ENCODE measurements at regions not wholly inside any gene's neighbourhood (a gene's known extent, or its start where the extent isn't known, plus 50 kb on each side); places are given as distances from the start of the nearest gene placed in this dataset.
"Not testable (repeated sequence)": the region's sequence is repeated elsewhere in the genome, so short reads cannot be mapped to it uniquely, and the experiment has no call there.

- Histone ChIP-seq H3K4me3 (no peak overlapping the region), H3K4me1 (no peaks in the 10 kb centered on the region), H3K27me3 (no peaks in the 10 kb centered on the region), H3K36me3 (replicated peaks in 1 of 2; ENCODE audit: insufficient read depth in 1 of 2, low read depth in 2 of 2) (no peaks in the 10 kb centered on the region), H3K9me3 (no peaks in the 10 kb centered on the region), H3K27ac (no peak overlapping the region)
- TF ChIP-seq POLR2A (IDR thresholded peaks at IDR 0.05): no peak
- TF ChIP-seq CTCF (IDR thresholded peaks at IDR 0.05): no peak
- WGBS, 2 donors: 79% methylated on average over 1 of the region's 1 CpG
- no peak for ATAC-seq
- intact Hi-C loops (cut with DNase I): no loop called here
- DNase-seq: no peak
These were observed 1557.0 kb downstream of the SI start for GRCh38 chr3:163521261-163521660.

- H3K36me3 ChIP-seq (replicated peaks in 1 of 2; ENCODE audit: insufficient read depth in 1 of 2, low read depth in 2 of 2): no peaks in the 10 kb centered on the region
- H3K27me3 ChIP-seq: no peaks in the 10 kb centered on the region
- H3K9me3 ChIP-seq: no peaks in the 10 kb centered on the region
- H3K4me3 ChIP-seq: no peak overlapping the region
- no peak for DNase-seq
- intact Hi-C loops (cut with DNase I): no loop called here
- H3K4me1 ChIP-seq: no peaks in the 10 kb centered on the region
- TF ChIP-seq POLR2A (IDR thresholded peaks at IDR 0.05): no peak
- no peak for TF ChIP-seq CTCF (IDR thresholded peaks at IDR 0.05)
- ATAC-seq: no peak
- no peak overlapping the region for H3K27ac ChIP-seq
- WGBS, 2 donors: 74 to 86% methylated on average over 3 of the region's 3 CpGs
These were observed 1560.2 kb downstream of the SI start for GRCh38 chr3:163518065-163518464.

GRCh38 chr3:163513149-163513657, 1565.1 kb downstream of the SI start:
- TF ChIP-seq POLR2A (IDR thresholded peaks at IDR 0.05) (no peak), CTCF (IDR thresholded peaks at IDR 0.05) (no peak)
- ATAC-seq (no peak), DNase-seq (no peak)
- H3K27ac ChIP-seq: no peak overlapping the region
- WGBS, 2 donors: 41 to 43% methylated on average over 2 of the region's 2 CpGs
- H3K27me3 ChIP-seq: no peaks in the 10 kb centered on the region
- intact Hi-C loops (cut with DNase I): no loop called here
- H3K4me3 ChIP-seq: no peak overlapping the region
- H3K36me3 ChIP-seq (replicated peaks in 1 of 2; ENCODE audit: insufficient read depth in 1 of 2, low read depth in 2 of 2): no peaks in the 10 kb centered on the region
- H3K4me1 ChIP-seq: peaks cover 5% of the 10 kb centered on the region
- no peaks in the 10 kb centered on the region for H3K9me3 ChIP-seq

GRCh38 chr3:163508206-163508605, 1570.1 kb downstream of the SI start:
- TF ChIP-seq CTCF (IDR thresholded peaks at IDR 0.05) (no peak), POLR2A (IDR thresholded peaks at IDR 0.05) (no peak)
- Histone ChIP-seq H3K27me3 (no peaks in the 10 kb centered on the region), H3K27ac (peak overlapping the region in 1 of 4 donors; percentile 60), H3K9me3 (no peaks in the 10 kb centered on the region), H3K4me1 (peaks cover 10% of the 10 kb centered on the region), H3K36me3 (replicated peaks in 1 of 2; ENCODE audit: insufficient read depth in 1 of 2, low read depth in 2 of 2) (no peaks in the 10 kb centered on the region), H3K4me3 (no peak overlapping the region)
- DNase-seq: peak in 3 of 4 donors; percentile 11 to 46 (median 37)
- peak; percentile 56 for ATAC-seq
- intact Hi-C loops (cut with DNase I): no loop called here
- WGBS, 2 donors: 26 to 33% methylated on average over 2 of the region's 2 CpGs

GRCh38 chr3:163504974-163505373, 1573.3 kb downstream of the SI start:
- Histone ChIP-seq H3K4me1 (peaks cover 10% of the 10 kb centered on the region), H3K9me3 (no peaks in the 10 kb centered on the region), H3K36me3 (replicated peaks in 1 of 2; ENCODE audit: insufficient read depth in 1 of 2, low read depth in 2 of 2) (no peaks in the 10 kb centered on the region), H3K27ac (no peak overlapping the region), H3K4me3 (no peak overlapping the region), H3K27me3 (no peaks in the 10 kb centered on the region)
- DNase-seq (no peak), ATAC-seq (no peak)
- TF ChIP-seq POLR2A (IDR thresholded peaks at IDR 0.05) (no peak), CTCF (IDR thresholded peaks at IDR 0.05) (no peak)
- intact Hi-C loops (cut with DNase I): no loop called here

GRCh38 chr3:163499736-163500219, 1578.5 kb downstream of the SI start:
- H3K27me3 ChIP-seq; H3K4me3 ChIP-seq; H3K4me1 ChIP-seq; ATAC-seq; H3K27ac ChIP-seq; intact Hi-C loops (cut with DNase I); H3K36me3 ChIP-seq (replicated peaks in 1 of 2; ENCODE audit: insufficient read depth in 1 of 2, low read depth in 2 of 2); H3K9me3 ChIP-seq; DNase-seq: not testable (repeated sequence)
- 77 to 94% methylated on average over 10 to 11 of the region's 11 CpGs for WGBS, 2 donors

- H3K4me3 ChIP-seq; H3K27me3 ChIP-seq; ATAC-seq; intact Hi-C loops (cut with DNase I); H3K27ac ChIP-seq; H3K36me3 ChIP-seq (replicated peaks in 1 of 2; ENCODE audit: insufficient read depth in 1 of 2, low read depth in 2 of 2); DNase-seq; H3K4me1 ChIP-seq; H3K9me3 ChIP-seq: not testable (repeated sequence)
- WGBS, 2 donors: 86 to 88% methylated on average over 15 to 38 of the region's 47 CpGs
These were observed 1579.2 kb downstream of the SI start for GRCh38 chr3:163498842-163499735.
